ENCODE measurements at regions not wholly inside any gene's neighbourhood (a gene's known extent, or its start where the extent isn't known, plus 50 kb on each side); places are given as distances from the start of the nearest gene placed in this dataset.

DNA sequence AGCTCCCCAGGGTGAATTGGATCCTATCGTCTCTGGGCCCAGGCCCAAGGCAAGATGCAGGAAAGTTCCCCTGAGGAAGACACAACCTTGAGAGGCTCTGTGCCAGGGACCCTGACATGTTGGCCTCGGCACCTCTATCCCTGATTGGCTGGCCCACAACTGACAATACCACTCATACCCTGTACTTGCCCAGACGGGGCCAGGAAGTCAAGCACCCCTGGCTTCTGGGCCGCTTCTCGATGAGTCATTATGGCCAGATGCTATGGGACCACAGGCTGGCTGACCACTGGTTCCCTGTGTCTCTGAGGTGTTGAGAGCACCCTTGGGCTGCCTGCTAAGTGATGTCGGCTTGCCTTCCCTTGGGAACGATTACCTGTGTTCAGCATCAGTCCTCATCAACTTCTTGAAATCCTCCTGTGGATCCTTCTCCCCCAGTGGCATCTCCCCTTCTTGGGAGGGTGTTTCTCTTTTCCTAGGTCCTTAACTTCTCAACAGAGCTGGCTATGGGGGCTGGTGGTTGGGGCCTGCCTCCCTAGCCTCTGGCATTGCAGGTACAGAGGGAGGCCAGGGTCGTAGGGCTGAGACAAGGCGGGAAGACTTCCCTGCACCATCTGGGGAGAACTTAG is 54.5 kb upstream of the MAMLD1 start:
- Histone ChIP-seq H3K36me3 (replicated peaks in 1 of 2) (no peaks in the 10 kb centered on the region), H3K4me1 (replicated peaks in 1 of 2) (no peaks in the 10 kb centered on the region)

DNA sequence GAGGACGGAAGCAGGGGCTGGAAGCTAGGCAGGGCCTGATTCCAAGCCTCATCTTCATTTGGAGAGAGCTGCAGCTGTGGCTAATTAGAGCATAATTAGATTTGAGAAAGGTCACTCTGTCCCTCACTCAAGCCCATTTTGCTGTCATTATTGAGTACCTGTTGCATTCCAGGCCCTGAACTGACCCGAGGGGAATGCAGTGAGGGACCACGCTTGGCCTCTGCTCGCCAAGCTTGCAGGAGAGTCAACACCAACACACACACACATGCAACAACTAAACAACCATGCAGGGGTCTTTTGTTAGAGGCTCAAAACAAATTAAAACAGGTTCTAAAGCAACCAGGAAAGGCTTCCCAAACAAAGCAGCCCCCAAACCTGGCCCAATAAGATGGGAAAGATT is 52.7 kb upstream of the MAMLD1 start:
- no peaks in the 10 kb centered on the region for H3K36me3 ChIP-seq (replicated peaks in 1 of 2)
- H3K27ac ChIP-seq, result no peak overlapping the region
- no peak for TF ChIP-seq POLR2A (IDR thresholded peaks at IDR 0.05)
- TF ChIP-seq, protein P1, sequence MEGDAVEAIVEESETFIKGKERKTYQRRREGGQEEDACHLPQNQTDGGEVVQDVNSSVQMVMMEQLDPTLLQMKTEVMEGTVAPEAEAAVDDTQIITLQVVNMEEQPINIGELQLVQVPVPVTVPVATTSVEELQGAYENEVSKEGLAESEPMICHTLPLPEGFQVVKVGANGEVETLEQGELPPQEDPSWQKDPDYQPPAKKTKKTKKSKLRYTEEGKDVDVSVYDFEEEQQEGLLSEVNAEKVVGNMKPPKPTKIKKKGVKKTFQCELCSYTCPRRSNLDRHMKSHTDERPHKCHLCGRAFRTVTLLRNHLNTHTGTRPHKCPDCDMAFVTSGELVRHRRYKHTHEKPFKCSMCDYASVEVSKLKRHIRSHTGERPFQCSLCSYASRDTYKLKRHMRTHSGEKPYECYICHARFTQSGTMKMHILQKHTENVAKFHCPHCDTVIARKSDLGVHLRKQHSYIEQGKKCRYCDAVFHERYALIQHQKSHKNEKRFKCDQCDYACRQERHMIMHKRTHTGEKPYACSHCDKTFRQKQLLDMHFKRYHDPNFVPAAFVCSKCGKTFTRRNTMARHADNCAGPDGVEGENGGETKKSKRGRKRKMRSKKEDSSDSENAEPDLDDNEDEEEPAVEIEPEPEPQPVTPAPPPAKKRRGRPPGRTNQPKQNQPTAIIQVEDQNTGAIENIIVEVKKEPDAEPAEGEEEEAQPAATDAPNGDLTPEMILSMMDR (IDR thresholded peaks at IDR 0.05), result no peak
- H3K9me3 ChIP-seq (replicated peaks in 1 of 3), result no peaks in the 10 kb centered on the region
- WGBS, 4 donors, result 87 to 100% (median 93%) methylated on average over 3 to 4 of the region's 4 CpGs
- no peaks in the 10 kb centered on the region for H3K4me1 ChIP-seq (replicated peaks in 1 of 2)
- no peak for DNase-seq
- peaks cover 3% of the 10 kb centered on the region for H3K27me3 ChIP-seq
- H3K4me3 ChIP-seq, result no peak overlapping the region
- intact Hi-C loops (cut with DNase I), result no loop called here

More for the DNA sequence above, 54.5 kb upstream of the MAMLD1 start:
- H3K9me3 ChIP-seq (replicated peaks in 1 of 3), result no peaks in the 10 kb centered on the region
- TF ChIP-seq, protein P1 (IDR thresholded peaks at IDR 0.05), result no peak
- TF ChIP-seq POLR2A (IDR thresholded peaks at IDR 0.05), result no peak
- intact Hi-C loops (cut with DNase I), result no loop called here
- peaks cover 3% of the 10 kb centered on the region for H3K27me3 ChIP-seq
- WGBS, 4 donors, result 73 to 100% (median 84%) methylated on average over 3 to 9 of the region's 9 CpGs
- no peak overlapping the region for H3K27ac ChIP-seq
- DNase-seq, result no peak
- H3K4me3 ChIP-seq, result no peak overlapping the region

DNA sequence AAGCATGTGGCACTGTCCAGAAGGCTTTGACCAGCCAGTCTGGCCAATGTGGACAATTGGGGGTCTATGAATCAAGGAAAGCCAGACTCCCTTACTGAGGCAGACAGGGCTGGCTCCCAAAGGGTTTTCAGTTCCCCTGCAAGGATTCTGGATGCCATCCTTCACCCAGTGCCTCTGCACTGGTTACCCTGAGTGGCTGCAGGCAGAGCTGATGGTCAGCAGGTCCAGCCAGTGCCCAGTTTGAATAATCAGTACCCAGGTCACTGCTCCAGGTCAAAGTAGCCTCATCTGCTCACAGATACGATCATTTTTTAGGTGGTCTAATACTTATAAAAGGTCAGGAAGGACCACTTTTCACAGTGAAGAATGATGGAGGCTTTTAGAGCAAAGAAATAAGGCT is 52.2 kb upstream of the MAMLD1 start:
- Histone ChIP-seq H3K4me1 (replicated peaks in 1 of 2) (no peaks in the 10 kb centered on the region), H3K27me3 (peaks cover 3% of the 10 kb centered on the region), H3K9me3 (replicated peaks in 1 of 3) (no peaks in the 10 kb centered on the region), H3K27ac (no peak overlapping the region), H3K36me3 (replicated peaks in 1 of 2) (no peaks in the 10 kb centered on the region), H3K4me3 (no peak overlapping the region)
- no peak for DNase-seq
- intact Hi-C loops (cut with DNase I), result no loop called here
- TF ChIP-seq, protein P1 (IDR thresholded peaks at IDR 0.05), result no peak
- no peak for TF ChIP-seq POLR2A (IDR thresholded peaks at IDR 0.05)
- 77 to 93% (median 79%) methylated on average over 1 of the region's 1 CpG; no CpG with 5 or more reads in 1 of the 4 donors for WGBS, 4 donors

DNA sequence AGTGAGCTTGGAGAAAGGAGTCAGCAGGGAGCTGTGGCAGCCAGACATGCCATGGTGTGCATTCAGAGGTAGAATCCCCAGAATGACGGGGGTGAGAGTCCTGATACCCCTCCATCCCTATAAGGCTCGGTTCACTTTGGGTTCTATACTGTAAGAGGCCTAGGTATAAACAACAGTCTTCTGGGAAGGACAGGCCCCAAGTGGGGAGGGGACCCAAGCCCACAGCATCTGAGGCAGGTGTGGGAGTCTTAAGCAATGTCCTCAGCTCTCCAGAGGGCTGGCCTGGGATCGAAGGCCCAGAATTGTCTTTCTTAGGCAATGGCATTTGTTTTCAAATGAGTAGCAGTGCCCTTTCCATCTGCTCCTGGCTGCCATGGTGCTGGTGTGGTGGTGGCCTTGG is 50.2 kb upstream of the MAMLD1 start:
- Histone ChIP-seq H3K27ac (no peak overlapping the region), H3K4me3 (no peak overlapping the region), H3K27me3 (no peaks in the 10 kb centered on the region), H3K36me3 (replicated peaks in 1 of 2) (no peaks in the 10 kb centered on the region), H3K4me1 (replicated peaks in 1 of 2) (no peaks in the 10 kb centered on the region), H3K9me3 (replicated peaks in 1 of 3) (no peaks in the 10 kb centered on the region)
- DNase-seq, result no peak
- WGBS, 4 donors, result 0 to 78% (median 56%) methylated on average over 1 to 3 of the region's 3 CpGs
- intact Hi-C loops (cut with DNase I), result no loop called here
- no peak for TF ChIP-seq POLR2A (IDR thresholded peaks at IDR 0.05)
- TF ChIP-seq, protein P1 (IDR thresholded peaks at IDR 0.05), result no peak

MicroRNA genes in the stretch of these regions (microRNA counts, 767-probe panel; counts per million panel counts)
- microRNA hsa-miR-2114-5p, result 0 counts per million in 2 donors

Small RNAs in the stretch of these regions (microRNA-seq; reads per million reads assigned to microRNA genes)
- gene MIR2114, result 18.7 to 33.1 (median 28.1) reads per million in 3 donors

Small RNAs in the stretch of these regions (small RNA-seq; reads per million reads assigned to genes)
- gene MIR2114, result 0.47 to 1.1 reads per million in 2 donors

Data from adrenal gland (tissue), 9 donors.